Nephron (organoid): ENCODE measurements at regions not wholly inside any gene's neighbourhood (a gene's known extent, or its start where the extent isn't known, plus 50 kb on each side); places are given as distances from the start of the nearest gene placed in this dataset.

Source experiments
- H3K27ac Mint-ChIP-seq, 3 experiments: 2 replicates each; pipeline ENCODE4 v1.8.0; 2020; ENCODE audit warnings: mixed read lengths in 3 of 3, mild to moderate bottlenecking in 2 of 3, moderate library complexity in 1 of 3
- H3K27me3 Mint-ChIP-seq: 2 replicates; pipeline ENCODE4 v1.8.0; 2021; ENCODE audit warnings: low read depth, mild to moderate bottlenecking, moderate library complexity, mixed read lengths
- H3K36me3 Mint-ChIP-seq: 2 replicates; pipeline ENCODE4 v1.8.0; 2020; ENCODE audit warnings: low read depth, mixed read lengths
- H3K4me1 Mint-ChIP-seq: 2 replicates; pipeline ENCODE4 v1.8.0; 2020; ENCODE audit warnings: mixed read lengths
- H3K4me3 Mint-ChIP-seq, 3 experiments: 2 replicates each; pipeline ENCODE4 v1.8.0; 2020; ENCODE audit warnings: mild to moderate bottlenecking in 3 of 3, mixed read lengths in 3 of 3, moderate library complexity in 2 of 3
- H3K9me3 Mint-ChIP-seq: 2 replicates; pipeline ENCODE4 v1.8.0; 2020; ENCODE audit warnings: mixed read lengths
- CTCF ChIP-seq, 3 experiments: fragments of 200-600 bp; sonication (generic); IDR thresholded peaks; one replicate each; pipeline ENCODE4 v1.5.0; 2021; ENCODE audit warnings: antibody characterized with exemption in 3 of 3; ENCODE audit not compliant: unreplicated experiment in 3 of 3

- peaks cover 12% of the 10 kb centered on the region for H3K27me3 Mint-ChIP-seq
- H3K4me3 Mint-ChIP-seq = no peak overlapping the region
- no peak for TF ChIP-seq CTCF (IDR thresholded peaks at IDR 0.05; ENCODE audit: unreplicated experiment in 3 of 3)
- peaks cover 6% of the 10 kb centered on the region for H3K9me3 Mint-ChIP-seq
- no peaks in the 10 kb centered on the region for H3K36me3 Mint-ChIP-seq
- no peak overlapping the region for H3K27ac Mint-ChIP-seq
- H3K4me1 Mint-ChIP-seq = peaks cover 6% of the 10 kb centered on the region
Measured at GRCh38 chr16:51393381-51394005, 242.4 kb upstream of the SALL1 start.

- Mint-ChIP-seq H3K27me3 (peaks cover 12% of the 10 kb centered on the region), H3K9me3 (peaks cover 6% of the 10 kb centered on the region), H3K4me1 (peaks cover 6% of the 10 kb centered on the region), H3K4me3 (no peak overlapping the region), H3K27ac (peak overlapping the region in 2 of 3 experiments; percentile 21 to 48), H3K36me3 (no peaks in the 10 kb centered on the region)
- no peak for TF ChIP-seq CTCF (IDR thresholded peaks at IDR 0.05; ENCODE audit: unreplicated experiment in 3 of 3)
Measured at GRCh38 chr16:51392521-51393187, 241.6 kb upstream of the SALL1 start.

GRCh38 chr16:51391798-51392511, 240.9 kb upstream of the SALL1 start:
- Mint-ChIP-seq H3K9me3 (peaks cover 6% of the 10 kb centered on the region), H3K27ac (peak overlapping the region in 2 of 3 experiments; percentile 21 to 68), H3K36me3 (no peaks in the 10 kb centered on the region), H3K27me3 (peaks cover 12% of the 10 kb centered on the region), H3K4me3 (peak overlapping the region in 1 of 3 experiments; percentile 27), H3K4me1 (peaks cover 6% of the 10 kb centered on the region)
- no peak for TF ChIP-seq CTCF (IDR thresholded peaks at IDR 0.05; ENCODE audit: unreplicated experiment in 3 of 3)

- peaks cover 6% of the 10 kb centered on the region for H3K9me3 Mint-ChIP-seq
- H3K4me1 Mint-ChIP-seq = peaks cover 6% of the 10 kb centered on the region
- H3K36me3 Mint-ChIP-seq = no peaks in the 10 kb centered on the region
- no peak overlapping the region for H3K27ac Mint-ChIP-seq
- no peak overlapping the region for H3K4me3 Mint-ChIP-seq
- no peak for TF ChIP-seq CTCF (IDR thresholded peaks at IDR 0.05; ENCODE audit: unreplicated experiment in 3 of 3)
- H3K27me3 Mint-ChIP-seq = peaks cover 12% of the 10 kb centered on the region
Measured at GRCh38 chr16:51390877-51391276, 239.8 kb upstream of the SALL1 start.

- H3K4me1 Mint-ChIP-seq = peaks cover 6% of the 10 kb centered on the region
- no peak overlapping the region for H3K4me3 Mint-ChIP-seq
- H3K27ac Mint-ChIP-seq = no peak overlapping the region
- peaks cover 12% of the 10 kb centered on the region for H3K27me3 Mint-ChIP-seq
- no peak for TF ChIP-seq CTCF (IDR thresholded peaks at IDR 0.05; ENCODE audit: unreplicated experiment in 3 of 3)
- H3K9me3 Mint-ChIP-seq = peaks cover 6% of the 10 kb centered on the region
- no peaks in the 10 kb centered on the region for H3K36me3 Mint-ChIP-seq
Measured at GRCh38 chr16:51389881-51390280, 238.8 kb upstream of the SALL1 start.
